ENCODE measurements at regions not wholly inside any gene's neighbourhood (a gene's known extent, or its start where the extent isn't known, plus 50 kb on each side); places are given as distances from the start of the nearest gene placed in this dataset.

GRCh38 chr6:12232339-12232738 lies 57.8 kb upstream of the EDN1 start:
- TF ChIP-seq CTCF (IDR thresholded peaks at IDR 0.05) = no peak
- no peak for TF ChIP-seq POLR2AphosphoS5 (IDR thresholded peaks at IDR 0.05)
- no peak for TF ChIP-seq EP300 (IDR thresholded peaks at IDR 0.05)

Measured in esophagus muscularis mucosa (tissue), 4 donors.